HEK293 (cell line): ENCODE measurements at regions not wholly inside any gene's neighbourhood (a gene's known extent, or its start where the extent isn't known, plus 50 kb on each side); places are given as distances from the start of the nearest gene placed in this dataset.

Experiments
- CTCF ChIA-PET: fragments of 350-600 bp; formaldehyde crosslinking; extraction: SDS; loops from one replicate; lab custom pipeline; 2021; ENCODE audit warnings: antibody characterized with exemption; lab: Yijun Ruan, JAX
- POLR2A ChIA-PET: fragments of 300-600 bp; formaldehyde crosslinking; extraction: SDS; loops from one replicate; lab custom pipeline; 2020; ENCODE audit warnings: antibody characterized with exemption, inconsistent platforms; lab: Yijun Ruan, JAX
- H3K27ac ChIP-seq: fragments of 200-500 bp; sonication (Bioruptor generic); 2 replicates; pipeline ENCODE4 v1.5.1; 2014; ENCODE audit warnings: low read depth, low read length, control low read depth, inconsistent platforms; ENCODE audit errors: extremely low read depth
- H3K36me3 ChIP-seq, 2 experiments: fragments of 200-500 bp in 1 of 2; sonication (Bioruptor generic) in 1 of 2; 1 replicate in 1 of 2; 2 replicates in 1 of 2; pipeline ENCODE4 v1.5.1; 2014 to 2017; ENCODE audit warnings: inconsistent platforms in 2 of 2, low read length in 2 of 2; ENCODE audit not compliant: control insufficient read depth in 2 of 2, insufficient read depth in 1 of 2
- H3K4me1 ChIP-seq: fragments of 200-500 bp; sonication (Bioruptor generic); 2 replicates; pipeline ENCODE4 v1.5.1; 2014; ENCODE audit warnings: mild to moderate bottlenecking, low read length, inconsistent platforms; ENCODE audit not compliant: control insufficient read depth, insufficient read depth
- H3K4me3 ChIP-seq: 2 replicates; pipeline ENCODE4 v1.5.1; 2011; ENCODE audit warnings: low read depth, mild to moderate bottlenecking, control low read depth, low read length, moderate library complexity
- H3K9me3 ChIP-seq: fragments of 200-500 bp; sonication (Bioruptor generic); 2 replicates; pipeline ENCODE4 v1.5.1; 2014; ENCODE audit warnings: low read depth, low read length, inconsistent platforms; ENCODE audit not compliant: control insufficient read depth, insufficient read depth
- BCL11B ChIP-seq: fragments of 450-650 bp; formaldehyde crosslinking; IDR thresholded peaks from 2 replicates; pipeline ENCODE4 v1.5.1; 2016; ENCODE audit warnings: low read depth, missing biosample characterization, missing genetic modification characterization
- GFI1B ChIP-seq: fragments of 450-650 bp; formaldehyde crosslinking; IDR thresholded peaks from 2 replicates; pipeline ENCODE4 v1.5.1; 2016; ENCODE audit warnings: missing biosample characterization, missing genetic modification characterization
- GLI2 ChIP-seq: fragments of 450-650 bp; formaldehyde crosslinking; IDR thresholded peaks from 2 replicates; pipeline ENCODE4; 2017; ENCODE audit warnings: missing biosample characterization, missing genetic modification characterization, low read depth, borderline replicate concordance
- PRDM1 ChIP-seq: fragments of 450-650 bp; formaldehyde crosslinking; IDR thresholded peaks from 2 replicates; pipeline ENCODE4; 2016; ENCODE audit warnings: missing biosample characterization, missing genetic modification characterization
- SP7 ChIP-seq: fragments of 450-650 bp; formaldehyde crosslinking; IDR thresholded peaks from 2 replicates; pipeline ENCODE4 v1.5.1; 2016; ENCODE audit warnings: missing biosample characterization, missing genetic modification characterization
- TRIM28 ChIP-seq: IDR thresholded peaks from 2 replicates; pipeline ENCODE4 v1.6.1; 2011; ENCODE audit warnings: low read length, control low read depth, borderline replicate concordance
- ZFP3 ChIP-seq: fragments of 450-650 bp; formaldehyde crosslinking; IDR thresholded peaks from 2 replicates; pipeline ENCODE4 v1.5.1; 2016; ENCODE audit warnings: low read depth, missing biosample characterization, missing genetic modification characterization
- ZFP69B ChIP-seq: fragments of 450-650 bp; formaldehyde crosslinking; IDR thresholded peaks from 2 replicates; pipeline ENCODE4 v1.5.1; 2016; ENCODE audit warnings: missing biosample characterization, missing genetic modification characterization
- ZNF214 ChIP-seq: fragments of 450-650 bp; formaldehyde crosslinking; IDR thresholded peaks from 2 replicates; pipeline ENCODE4 v1.5.1; 2017; ENCODE audit warnings: missing biosample characterization, mild to moderate bottlenecking, missing genetic modification characterization, borderline replicate concordance
- ZNF23 ChIP-seq: fragments of 450-650 bp; formaldehyde crosslinking; IDR thresholded peaks from 2 replicates; pipeline ENCODE4 v1.5.1; 2016; ENCODE audit warnings: missing biosample characterization, missing genetic modification characterization, borderline replicate concordance
- ZNF366 ChIP-seq: fragments of 450-650 bp; formaldehyde crosslinking; conservative IDR thresholded peaks from 2 replicates; pipeline ENCODE4 v1.5.1; 2016; ENCODE audit warnings: missing biosample characterization, missing genetic modification characterization
- ZNF423 ChIP-seq: fragments of 450-650 bp; formaldehyde crosslinking; IDR thresholded peaks from 2 replicates; pipeline ENCODE4 v1.5.1; 2016; ENCODE audit warnings: missing biosample characterization, missing genetic modification characterization
- ZNF433 ChIP-seq: fragments of 450-650 bp; formaldehyde crosslinking; IDR thresholded peaks from 2 replicates; pipeline ENCODE4 v1.5.1; 2016; ENCODE audit warnings: missing biosample characterization, missing genetic modification characterization, low read depth
- ZNF521 ChIP-seq: fragments of 450-650 bp; formaldehyde crosslinking; IDR thresholded peaks from 2 replicates; pipeline ENCODE4 v1.5.1; 2017; ENCODE audit warnings: missing biosample characterization, mild to moderate bottlenecking, missing genetic modification characterization
- ZNF555 ChIP-seq: fragments of 450-650 bp; formaldehyde crosslinking; conservative IDR thresholded peaks from 2 replicates; pipeline ENCODE4 v1.5.1; 2017; ENCODE audit warnings: missing biosample characterization, mild to moderate bottlenecking, missing genetic modification characterization, inconsistent platforms
- ZNF558 ChIP-seq: fragments of 450-650 bp; formaldehyde crosslinking; IDR thresholded peaks from 2 replicates; pipeline ENCODE4 v1.5.1; 2016; ENCODE audit warnings: missing biosample characterization, missing genetic modification characterization
- ZNF585B ChIP-seq: fragments of 450-650 bp; formaldehyde crosslinking; IDR thresholded peaks from 2 replicates; pipeline ENCODE4 v1.5.1; 2016; ENCODE audit warnings: missing biosample characterization, missing genetic modification characterization
- ZNF623 ChIP-seq: fragments of 450-650 bp; formaldehyde crosslinking; IDR thresholded peaks from 2 replicates; pipeline ENCODE4 v1.5.1; 2016; ENCODE audit warnings: missing biosample characterization, missing genetic modification characterization
- ZNF624 ChIP-seq: fragments of 450-650 bp; formaldehyde crosslinking; IDR thresholded peaks from 2 replicates; pipeline ENCODE4 v1.5.1; 2017; ENCODE audit warnings: missing biosample characterization, missing genetic modification characterization
- ZNF660 ChIP-seq: fragments of 450-650 bp; IDR thresholded peaks from 2 replicates; pipeline ENCODE4 v1.5.1; 2018; ENCODE audit warnings: missing biosample characterization, mild to moderate bottlenecking, missing genetic modification characterization
- ZNF677 ChIP-seq: fragments of 450-650 bp; IDR thresholded peaks from 2 replicates; pipeline ENCODE4 v1.5.0; 2018; ENCODE audit warnings: missing biosample characterization, mild to moderate bottlenecking, missing genetic modification characterization, moderate library complexity
- ZNF792 ChIP-seq: fragments of 450-650 bp; formaldehyde crosslinking; IDR thresholded peaks from 2 replicates; pipeline ENCODE4 v1.5.1; 2016; ENCODE audit warnings: missing biosample characterization, missing genetic modification characterization
- ZNF837 ChIP-seq: fragments of 450-650 bp; formaldehyde crosslinking; IDR thresholded peaks from 2 replicates; pipeline ENCODE4 v1.5.1; 2016; ENCODE audit warnings: missing biosample characterization, missing genetic modification characterization
- TF ChIP-seq, protein P1 (sequence below): fragments of 450-650 bp; formaldehyde crosslinking; IDR thresholded peaks from 2 replicates; pipeline ENCODE4 v1.5.1; 2016; ENCODE audit warnings: missing biosample characterization, missing genetic modification characterization
- TF ChIP-seq, protein P2 (sequence below): fragments of 450-650 bp; formaldehyde crosslinking; IDR thresholded peaks from 2 replicates; pipeline ENCODE4; 2016; ENCODE audit warnings: missing biosample characterization, missing genetic modification characterization
- TF ChIP-seq, protein P3 (sequence below): fragments of 450-650 bp; formaldehyde crosslinking; IDR thresholded peaks from 2 replicates; pipeline ENCODE4 v1.5.1; 2017; ENCODE audit warnings: missing biosample characterization, mild to moderate bottlenecking, missing genetic modification characterization, moderate library complexity
- TF ChIP-seq, protein P4 (sequence below): fragments of 450-650 bp; formaldehyde crosslinking; conservative IDR thresholded peaks from 2 replicates; pipeline ENCODE4 v1.5.1; 2016; ENCODE audit warnings: low read depth, missing biosample characterization, missing genetic modification characterization
- TF ChIP-seq, protein P5 (sequence below): fragments of 450-650 bp; formaldehyde crosslinking; IDR thresholded peaks from 2 replicates; pipeline ENCODE4 v1.5.1; 2016; ENCODE audit warnings: missing biosample characterization, missing genetic modification characterization

DNA sequence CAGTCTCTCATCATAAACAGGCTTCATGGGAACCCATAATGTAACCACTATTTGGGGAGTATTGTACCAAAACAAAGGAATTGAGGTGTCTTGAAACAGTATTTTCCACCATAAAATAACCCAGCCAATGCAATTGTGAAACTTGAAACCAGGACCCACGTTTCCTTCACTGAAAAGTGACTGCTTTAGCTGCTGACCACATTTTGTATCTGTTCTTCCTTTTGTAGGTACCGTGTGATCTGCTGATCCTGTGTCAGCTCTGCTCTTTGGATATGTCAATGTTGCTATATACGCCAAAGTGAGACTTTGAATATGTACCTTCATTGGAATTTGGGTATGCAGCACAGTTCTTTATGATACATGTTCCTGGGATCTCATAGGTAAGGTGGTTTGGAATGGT, 95.1 kb upstream of the CNTN1 start (continued):
- no peak for TF ChIP-seq ZNF837
- TF ChIP-seq PRDM1 (tag by site-specific recombination), result no peak
- TF ChIP-seq ZNF660, result no peak
- TF ChIP-seq, protein P1, sequence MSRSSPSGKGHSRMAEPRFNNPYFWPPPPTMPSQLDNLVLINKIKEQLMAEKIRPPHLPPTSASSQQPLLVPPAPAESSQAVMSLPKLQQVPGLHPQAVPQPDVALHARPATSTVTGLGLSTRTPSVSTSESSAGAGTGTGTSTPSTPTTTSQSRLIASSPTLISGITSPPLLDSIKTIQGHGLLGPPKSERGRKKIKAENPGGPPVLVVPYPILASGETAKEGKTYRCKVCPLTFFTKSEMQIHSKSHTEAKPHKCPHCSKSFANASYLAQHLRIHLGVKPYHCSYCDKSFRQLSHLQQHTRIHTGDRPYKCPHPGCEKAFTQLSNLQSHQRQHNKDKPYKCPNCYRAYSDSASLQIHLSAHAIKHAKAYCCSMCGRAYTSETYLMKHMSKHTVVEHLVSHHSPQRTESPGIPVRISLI (tag by site-specific recombination), result no peak
- no peak for TF ChIP-seq ZNF558 (tag by site-specific recombination)
- TF ChIP-seq ZNF623 (tag by site-specific recombination), result no peak
- TF ChIP-seq ZNF521 (tag by site-specific recombination), result no peak

DNA sequence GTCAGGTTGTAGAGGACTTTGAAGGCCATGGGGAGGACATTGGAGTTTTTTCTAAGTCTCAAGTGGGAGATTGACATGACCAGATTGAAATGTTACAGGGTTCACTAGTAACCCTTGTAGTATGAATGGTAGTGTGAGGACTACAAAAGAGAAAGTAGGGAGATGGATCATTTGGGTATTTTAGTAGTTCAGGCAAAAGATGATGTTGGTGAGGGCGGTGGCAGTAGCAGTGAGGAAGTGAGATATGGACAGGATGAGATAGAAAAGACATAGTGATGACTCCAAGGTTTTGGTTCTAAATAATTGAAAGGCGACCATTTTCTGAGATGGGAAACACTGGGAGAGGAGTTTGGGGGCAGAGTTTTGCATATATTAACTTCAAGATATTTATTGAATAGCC, 94.2 kb upstream of the CNTN1 start:
- CTCF ChIA-PET, result no interaction called here
- Histone ChIP-seq H3K27ac (no peak overlapping the region), H3K9me3 (no peaks in the 10 kb centered on the region), H3K4me3 (no peak overlapping the region), H3K36me3 (no peaks in the 10 kb centered on the region), H3K4me1 (no peaks in the 10 kb centered on the region)
- TF ChIP-seq GFI1B (tag by site-specific recombination) (no peak), GLI2 (tag by site-specific recombination) (no peak), BCL11B (tag by site-specific recombination) (no peak), ZNF677 (tag by site-specific recombination) (no peak), ZNF555 (tag by site-specific recombination) (no peak), ZNF433 (tag by site-specific recombination) (no peak), ZNF366 (tag by site-specific recombination) (no peak), ZNF624 (no peak), ZNF423 (no peak), ZNF23 (no peak), ZNF792 (tag by site-specific recombination) (no peak), SP7 (no peak)
- TF ChIP-seq, protein P2, sequence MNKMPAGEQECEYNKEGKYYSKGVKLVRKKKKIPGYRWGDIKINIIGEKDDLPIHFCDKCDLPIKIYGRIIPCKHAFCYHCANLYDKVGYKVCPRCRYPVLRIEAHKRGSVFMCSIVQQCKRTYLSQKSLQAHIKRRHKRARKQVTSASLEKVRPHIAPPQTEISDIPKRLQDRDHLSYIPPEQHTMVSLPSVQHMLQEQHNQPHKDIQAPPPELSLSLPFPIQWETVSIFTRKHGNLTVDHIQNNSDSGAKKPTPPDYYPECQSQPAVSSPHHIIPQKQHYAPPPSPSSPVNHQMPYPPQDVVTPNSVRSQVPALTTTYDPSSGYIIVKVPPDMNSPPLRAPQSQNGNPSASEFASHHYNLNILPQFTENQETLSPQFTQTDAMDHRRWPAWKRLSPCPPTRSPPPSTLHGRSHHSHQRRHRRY (tag by site-specific recombination), result no peak
- TF ChIP-seq, protein P3, sequence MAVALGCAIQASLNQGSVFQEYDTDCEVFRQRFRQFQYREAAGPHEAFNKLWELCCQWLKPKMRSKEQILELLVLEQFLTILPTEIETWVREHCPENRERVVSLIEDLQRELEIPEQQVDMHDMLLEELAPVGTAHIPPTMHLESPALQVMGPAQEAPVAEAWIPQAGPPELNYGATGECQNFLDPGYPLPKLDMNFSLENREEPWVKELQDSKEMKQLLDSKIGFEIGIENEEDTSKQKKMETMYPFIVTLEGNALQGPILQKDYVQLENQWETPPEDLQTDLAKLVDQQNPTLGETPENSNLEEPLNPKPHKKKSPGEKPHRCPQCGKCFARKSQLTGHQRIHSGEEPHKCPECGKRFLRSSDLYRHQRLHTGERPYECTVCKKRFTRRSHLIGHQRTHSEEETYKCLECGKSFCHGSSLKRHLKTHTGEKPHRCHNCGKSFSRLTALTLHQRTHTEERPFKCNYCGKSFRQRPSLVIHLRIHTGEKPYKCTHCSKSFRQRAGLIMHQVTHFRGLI (tag by site-specific recombination), result no peak
- POLR2A ChIA-PET, result no interaction called here

DNA sequence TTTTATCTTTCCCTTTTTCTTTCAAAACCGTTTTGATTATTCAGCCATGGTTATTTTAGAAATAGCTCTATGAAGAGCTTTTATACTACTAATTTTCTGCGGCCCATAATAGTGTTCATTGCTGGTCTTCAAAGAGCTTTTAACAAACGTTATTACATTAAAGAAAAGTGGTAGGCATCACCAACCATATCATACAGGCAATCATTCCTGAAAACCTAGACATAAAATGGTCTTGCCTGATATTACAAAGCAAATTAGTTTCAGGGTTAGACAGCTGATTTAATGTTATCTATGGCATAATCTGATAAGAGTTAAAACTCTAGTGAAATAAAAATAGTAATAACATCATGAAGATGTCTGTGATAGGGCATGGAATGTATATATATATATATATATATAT, 89.7 kb upstream of the CNTN1 start:
- no peak overlapping the region for H3K27ac ChIP-seq
- no peaks in the 10 kb centered on the region for H3K36me3 ChIP-seq
- H3K4me1 ChIP-seq, result no peaks in the 10 kb centered on the region
- ChIA-PET CTCF (interaction anchor here (0.5 kb wide), 1 partner anchor 9 kb away, joined by 6 read pairs; no protein-coding TSS in a partner anchor), POLR2A (no interaction called here)
- no peak overlapping the region for H3K4me3 ChIP-seq
- H3K9me3 ChIP-seq, result no peaks in the 10 kb centered on the region
- TF ChIP-seq, protein P4, sequence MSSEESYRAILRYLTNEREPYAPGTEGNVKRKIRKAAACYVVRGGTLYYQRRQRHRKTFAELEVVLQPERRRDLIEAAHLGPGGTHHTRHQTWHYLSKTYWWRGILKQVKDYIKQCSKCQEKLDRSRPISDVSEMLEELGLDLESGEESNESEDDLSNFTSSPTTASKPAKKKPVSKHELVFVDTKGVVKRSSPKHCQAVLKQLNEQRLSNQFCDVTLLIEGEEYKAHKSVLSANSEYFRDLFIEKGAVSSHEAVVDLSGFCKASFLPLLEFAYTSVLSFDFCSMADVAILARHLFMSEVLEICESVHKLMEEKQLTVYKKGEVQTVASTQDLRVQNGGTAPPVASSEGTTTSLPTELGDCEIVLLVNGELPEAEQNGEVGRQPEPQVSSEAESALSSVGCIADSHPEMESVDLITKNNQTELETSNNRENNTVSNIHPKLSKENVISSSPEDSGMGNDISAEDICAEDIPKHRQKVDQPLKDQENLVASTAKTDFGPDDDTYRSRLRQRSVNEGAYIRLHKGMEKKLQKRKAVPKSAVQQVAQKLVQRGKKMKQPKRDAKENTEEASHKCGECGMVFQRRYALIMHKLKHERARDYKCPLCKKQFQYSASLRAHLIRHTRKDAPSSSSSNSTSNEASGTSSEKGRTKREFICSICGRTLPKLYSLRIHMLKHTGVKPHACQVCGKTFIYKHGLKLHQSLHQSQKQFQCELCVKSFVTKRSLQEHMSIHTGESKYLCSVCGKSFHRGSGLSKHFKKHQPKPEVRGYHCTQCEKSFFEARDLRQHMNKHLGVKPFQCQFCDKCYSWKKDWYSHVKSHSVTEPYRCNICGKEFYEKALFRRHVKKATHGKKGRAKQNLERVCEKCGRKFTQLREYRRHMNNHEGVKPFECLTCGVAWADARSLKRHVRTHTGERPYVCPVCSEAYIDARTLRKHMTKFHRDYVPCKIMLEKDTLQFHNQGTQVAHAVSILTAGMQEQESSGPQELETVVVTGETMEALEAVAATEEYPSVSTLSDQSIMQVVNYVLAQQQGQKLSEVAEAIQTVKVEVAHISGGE (tag by site-specific recombination), result no peak
- no peak for TF ChIP-seq TRIM28
- TF ChIP-seq ZFP3 (tag by site-specific recombination), result no peak
- TF ChIP-seq ZNF214 (tag by site-specific recombination), result no peak
- TF ChIP-seq, protein P5, sequence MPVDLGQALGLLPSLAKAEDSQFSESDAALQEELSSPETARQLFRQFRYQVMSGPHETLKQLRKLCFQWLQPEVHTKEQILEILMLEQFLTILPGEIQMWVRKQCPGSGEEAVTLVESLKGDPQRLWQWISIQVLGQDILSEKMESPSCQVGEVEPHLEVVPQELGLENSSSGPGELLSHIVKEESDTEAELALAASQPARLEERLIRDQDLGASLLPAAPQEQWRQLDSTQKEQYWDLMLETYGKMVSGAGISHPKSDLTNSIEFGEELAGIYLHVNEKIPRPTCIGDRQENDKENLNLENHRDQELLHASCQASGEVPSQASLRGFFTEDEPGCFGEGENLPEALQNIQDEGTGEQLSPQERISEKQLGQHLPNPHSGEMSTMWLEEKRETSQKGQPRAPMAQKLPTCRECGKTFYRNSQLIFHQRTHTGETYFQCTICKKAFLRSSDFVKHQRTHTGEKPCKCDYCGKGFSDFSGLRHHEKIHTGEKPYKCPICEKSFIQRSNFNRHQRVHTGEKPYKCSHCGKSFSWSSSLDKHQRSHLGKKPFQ, result no peak
- TF ChIP-seq ZNF585B, result no peak
- no peak for TF ChIP-seq ZFP69B (tag by site-specific recombination)
